H4 (cell line): ENCODE measurements at regions not wholly inside any gene's neighbourhood (a gene's known extent, or its start where the extent isn't known, plus 50 kb on each side); places are given as distances from the start of the nearest gene placed in this dataset.

Experiments used
- DNase-seq: peaks from one replicate; pipeline ENCODE4 v3.0.0-alpha.2; 2015; ENCODE audit warnings: low spot score

- DNase-seq = peak; percentile 31
These were observed 193.3 kb downstream of the CD47 start for GRCh38 chr3:107897471-107898061.

GRCh38 chr3:107894998-107895397 is 195.8 kb downstream of the CD47 start:
- DNase-seq = no peak

- DNase-seq = no peak
These were observed 197.7 kb downstream of the CD47 start for GRCh38 chr3:107892955-107893624.

DNA sequence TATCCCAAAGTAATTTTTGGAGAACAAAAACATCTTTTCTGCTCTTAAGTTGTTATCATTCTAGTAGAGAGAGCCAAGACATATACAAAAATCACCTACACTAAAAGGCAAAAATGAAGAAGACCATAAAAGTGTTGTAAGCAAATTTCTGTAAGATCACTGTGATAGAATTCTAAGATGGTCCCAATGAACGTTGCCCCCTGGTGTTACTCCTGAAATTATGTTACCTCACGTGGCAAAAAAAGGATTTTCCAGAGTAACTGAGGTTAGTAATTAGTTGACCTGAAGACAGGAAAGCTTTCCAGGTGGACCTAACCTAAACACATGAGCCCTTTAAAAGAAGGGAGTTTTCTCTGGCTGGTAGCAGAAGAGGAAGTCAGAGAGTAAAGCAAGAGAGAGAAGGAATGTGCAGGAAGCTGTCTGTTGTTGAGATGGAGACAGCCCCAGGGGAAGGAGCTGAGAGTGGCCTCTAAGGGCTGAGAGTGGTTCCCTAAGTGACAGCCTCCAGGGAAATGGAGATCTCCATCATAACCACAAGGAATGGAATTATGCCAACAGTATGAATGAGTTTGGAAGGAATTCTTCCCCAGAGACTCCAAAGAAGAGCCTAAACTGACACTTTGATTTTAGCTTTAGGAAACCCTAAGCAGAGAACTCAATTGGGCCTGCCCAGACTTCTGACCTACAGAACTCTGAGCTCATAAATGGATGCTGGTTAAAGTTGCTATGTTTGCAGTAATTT is 205.9 kb downstream of the CD47 start:
- peak; percentile 23 for DNase-seq

DNA sequence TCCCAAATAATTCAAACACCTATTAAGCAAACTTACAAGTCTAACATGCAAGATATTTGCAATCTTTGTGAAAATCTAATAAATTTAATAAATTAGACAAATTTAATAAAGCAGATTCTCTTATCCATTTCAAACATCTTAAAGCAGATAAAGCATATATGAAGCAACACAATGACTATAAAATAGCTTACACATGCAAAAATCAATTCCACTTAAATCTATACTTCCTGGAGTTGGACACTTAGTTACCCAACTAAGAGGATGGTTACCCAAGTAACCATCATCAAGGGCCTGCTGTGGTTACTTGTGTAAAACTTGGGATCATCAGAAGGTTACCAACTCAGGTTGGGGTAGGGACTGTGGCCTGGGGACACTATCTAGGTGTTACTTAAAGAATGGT is 206.8 kb downstream of the CD47 start:
- no peak for DNase-seq

GRCh38 chr3:107882881-107883280 is 207.9 kb downstream of the CD47 start:
- no peak for DNase-seq

GRCh38 chr3:107882261-107882660 is 208.6 kb downstream of the CD47 start:
- no peak for DNase-seq

GRCh38 chr3:107881509-107881908 is 209.3 kb downstream of the CD47 start:
- no peak for DNase-seq

DNA sequence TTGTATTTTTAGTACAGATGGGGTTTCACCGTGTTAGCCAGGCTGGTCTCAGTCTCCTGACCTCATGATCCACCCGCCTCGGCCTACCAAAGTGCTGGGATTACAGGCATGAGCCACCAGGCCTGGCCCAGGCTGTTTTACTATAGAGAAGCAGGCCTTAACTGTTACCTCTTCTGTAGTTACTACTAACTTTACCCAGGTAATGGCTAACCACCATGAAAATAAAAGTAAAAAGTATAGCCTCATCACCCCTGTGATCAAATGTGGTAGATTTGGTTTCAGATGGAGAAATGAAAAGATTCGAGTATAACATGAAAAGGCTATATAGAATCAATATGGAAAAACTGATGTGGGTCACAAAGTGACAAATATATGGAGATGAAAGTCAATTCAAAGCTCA is 210.1 kb downstream of the CD47 start:
- no peak for DNase-seq

DNA sequence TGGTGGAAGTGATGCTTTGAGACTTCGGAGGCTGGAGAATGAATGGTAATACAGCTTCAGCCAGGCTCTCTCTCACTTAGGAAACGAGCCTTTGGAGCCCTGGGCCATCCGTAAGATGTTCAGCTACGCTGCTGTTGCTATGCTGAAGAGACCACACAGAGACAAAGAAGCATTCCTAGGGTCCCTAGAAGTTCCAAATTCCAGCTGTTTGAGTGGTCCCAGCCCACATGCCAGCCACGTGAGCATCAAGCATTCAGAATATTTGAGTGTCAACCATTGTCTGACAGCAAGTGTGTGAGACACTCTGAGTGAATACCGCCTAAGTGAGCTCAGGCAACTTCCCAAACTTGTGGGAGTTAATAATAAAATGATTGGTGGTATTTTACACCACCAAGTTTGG is 212.9 kb downstream of the CD47 start:
- no peak for DNase-seq

- no peak for DNase-seq
These were observed 219.7 kb downstream of the CD47 start for GRCh38 chr3:107870943-107871638.

DNA sequence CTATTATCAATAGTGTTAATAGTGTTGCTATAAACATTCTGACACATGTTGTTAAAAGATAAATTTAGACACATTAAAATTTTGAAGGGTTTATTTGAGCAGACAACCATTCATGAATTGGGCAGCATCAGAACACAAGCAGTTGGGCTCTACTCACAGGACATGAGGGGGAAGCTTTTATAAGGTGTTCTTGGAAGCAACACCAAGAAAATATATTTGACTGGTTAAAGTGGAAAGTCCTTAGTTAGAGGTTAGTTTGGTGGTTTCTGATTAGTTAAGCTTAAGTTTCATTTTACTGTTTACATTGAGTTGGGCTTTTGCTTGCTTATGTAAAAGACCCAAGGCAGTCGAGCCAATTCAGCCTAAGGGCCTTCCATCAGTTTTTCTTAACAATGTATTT is 220.7 kb downstream of the CD47 start:
- no peak for DNase-seq

DNA sequence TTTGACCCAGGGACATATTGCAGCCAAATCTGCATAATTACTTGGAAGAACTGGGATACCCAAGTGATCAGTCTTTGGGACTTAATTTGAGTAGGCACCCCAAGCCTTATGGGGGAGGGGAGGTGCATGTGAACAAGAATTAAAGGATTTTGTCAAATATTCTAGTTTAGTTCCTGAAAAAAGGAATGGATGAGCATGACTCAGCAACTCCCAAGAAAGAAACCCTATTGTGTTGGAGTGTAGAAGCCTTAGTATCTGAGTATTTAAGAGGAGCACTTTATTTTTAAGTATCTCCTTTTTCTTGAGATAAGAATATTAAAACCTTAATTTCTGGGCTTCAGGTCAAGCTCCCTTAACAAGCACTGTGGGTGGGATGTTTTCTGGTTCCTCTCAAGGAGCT is 222.4 kb downstream of the CD47 start:
- DNase-seq = no peak

DNA sequence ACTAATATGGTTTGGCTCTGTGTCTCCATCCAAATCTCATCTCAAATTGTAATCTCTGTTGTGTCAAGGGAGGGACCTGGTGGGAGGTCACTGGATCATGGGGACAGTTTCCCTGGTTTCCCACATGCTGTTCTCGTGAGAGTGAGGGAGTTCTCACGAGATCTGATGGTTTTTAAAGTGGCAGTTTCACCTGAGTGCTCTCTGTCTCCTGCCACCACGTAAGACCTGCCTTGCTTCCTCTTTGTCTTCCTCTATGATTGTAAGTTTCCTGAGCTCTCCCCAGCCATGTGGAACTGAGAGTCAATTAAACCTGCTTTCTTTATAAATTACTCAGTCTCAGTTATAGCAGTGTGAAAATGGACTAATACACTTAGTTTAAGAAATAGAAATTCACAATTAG is 228.9 kb downstream of the CD47 start:
- no peak for DNase-seq

- DNase-seq = no peak
These were observed 229.4 kb downstream of the CD47 start for GRCh38 chr3:107861422-107861821.
